ENCODE measurements at regions not wholly inside any gene's neighbourhood (a gene's known extent, or its start where the extent isn't known, plus 50 kb on each side); places are given as distances from the start of the nearest gene placed in this dataset.

DNA sequence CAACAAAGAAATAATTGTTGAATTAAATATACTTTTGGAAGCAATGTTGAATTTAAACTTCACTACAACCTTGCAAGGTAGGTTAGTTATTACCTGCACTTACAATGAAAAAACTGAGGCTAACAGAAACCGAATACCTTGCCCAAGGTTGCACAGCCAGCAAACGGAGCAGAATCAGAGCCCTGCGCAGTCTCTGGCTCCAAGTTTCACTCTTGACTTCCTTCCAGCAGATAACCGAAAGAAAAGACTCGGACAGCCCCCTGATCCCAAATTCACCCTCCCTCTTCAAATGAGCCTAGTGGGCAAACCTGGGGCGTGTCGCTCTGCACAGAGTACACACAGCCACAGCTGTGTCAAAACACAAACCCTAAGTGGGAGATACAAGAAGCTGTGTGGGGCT lies 72.1 kb upstream of the FOXQ1 start:
- Mint-ChIP-seq H3K36me3 (ENCODE audit: insufficient read depth) (no peaks in the 10 kb centered on the region), H3K4me3 (no peak overlapping the region), H3K4me1 (ENCODE audit: low read depth) (no peaks in the 10 kb centered on the region), H3K27me3 (ENCODE audit: low read depth) (peaks cover 8% of the 10 kb centered on the region), H3K9me3 (no peaks in the 10 kb centered on the region)
- no peak for DNase-seq
- no peak for ATAC-seq

DNA sequence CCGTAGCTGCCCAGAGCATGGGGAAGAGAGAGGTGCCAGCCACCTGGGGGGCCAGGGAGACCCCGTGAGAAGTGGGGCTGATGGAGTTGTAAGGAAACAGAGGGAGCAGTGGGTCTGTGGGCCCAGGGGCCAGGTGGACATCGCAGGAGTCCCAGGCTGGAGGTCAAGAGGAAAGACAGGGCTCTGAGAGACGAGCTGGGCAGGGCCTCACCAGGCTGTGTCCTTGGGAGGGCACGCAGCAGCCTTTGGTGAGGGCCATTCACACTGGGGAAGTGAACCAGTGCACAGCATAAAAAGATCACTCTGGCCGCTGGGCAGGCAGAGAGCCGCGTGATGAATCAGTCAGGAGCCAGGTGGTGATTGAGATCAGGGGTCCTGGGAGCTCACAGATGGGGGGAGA lies 73.9 kb upstream of the FOXQ1 start:
- Mint-ChIP-seq H3K36me3 (ENCODE audit: insufficient read depth) (no peaks in the 10 kb centered on the region), H3K9me3 (no peaks in the 10 kb centered on the region)
- ATAC-seq, result no peak

DNA sequence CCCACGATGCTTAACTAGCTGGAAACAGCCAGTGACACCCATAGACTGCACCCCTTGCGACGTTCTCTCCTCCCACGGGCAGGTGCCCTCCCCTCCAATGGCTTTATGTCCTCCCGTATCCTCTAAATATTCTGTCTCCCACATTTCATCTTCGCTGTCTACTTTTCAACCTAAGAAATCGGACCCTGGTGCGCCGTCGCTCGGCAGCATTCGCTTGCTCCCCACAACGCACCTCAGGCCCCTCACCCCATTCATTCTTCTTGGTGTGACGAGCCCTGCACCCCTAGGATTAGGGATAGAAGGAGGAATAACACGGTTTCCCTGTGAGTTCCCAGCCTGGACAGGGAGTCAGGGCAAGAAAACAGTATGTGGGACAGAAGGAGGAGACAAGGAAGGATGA lies 74.3 kb upstream of the FOXQ1 start:
- DNase-seq (no peak), ATAC-seq (no peak)
- Mint-ChIP-seq H3K9me3 (no peaks in the 10 kb centered on the region), H3K36me3 (ENCODE audit: insufficient read depth) (no peaks in the 10 kb centered on the region), H3K4me3 (no peak overlapping the region), H3K4me1 (ENCODE audit: low read depth) (no peaks in the 10 kb centered on the region), H3K27me3 (ENCODE audit: low read depth) (peaks cover 15% of the 10 kb centered on the region)

More for the DNA sequence above, 73.9 kb upstream of the FOXQ1 start:
- no peaks in the 10 kb centered on the region for H3K4me1 Mint-ChIP-seq (ENCODE audit: low read depth)
- H3K4me3 Mint-ChIP-seq, result no peak overlapping the region
- peaks cover 15% of the 10 kb centered on the region for H3K27me3 Mint-ChIP-seq (ENCODE audit: low read depth)
- no peak for DNase-seq

DNA sequence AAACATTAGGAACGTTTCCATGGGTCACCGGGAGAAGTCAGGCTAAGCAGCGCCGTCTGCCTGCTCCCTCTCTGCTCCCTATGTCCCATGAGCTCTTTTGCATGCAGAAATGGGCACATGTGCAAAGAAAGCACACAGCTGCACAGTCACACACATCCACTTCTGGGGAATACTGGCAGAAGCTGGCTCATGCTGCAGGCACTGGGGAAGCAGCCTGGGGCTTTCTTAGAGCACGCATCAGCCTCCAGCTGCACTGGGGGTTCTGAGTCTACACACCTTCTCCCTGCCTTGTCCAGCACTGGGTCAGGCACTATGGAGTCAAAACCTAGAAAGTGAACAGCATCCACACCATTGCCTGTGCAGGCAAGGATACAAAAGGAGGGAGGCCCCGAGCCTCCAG lies 76.1 kb upstream of the FOXQ1 start:
- H3K36me3 Mint-ChIP-seq (ENCODE audit: insufficient read depth), result no peaks in the 10 kb centered on the region
- peaks cover 15% of the 10 kb centered on the region for H3K27me3 Mint-ChIP-seq (ENCODE audit: low read depth)
- ATAC-seq (no peak), DNase-seq (no peak)
- no peaks in the 10 kb centered on the region for H3K9me3 Mint-ChIP-seq
- H3K4me1 Mint-ChIP-seq (ENCODE audit: low read depth), result no peaks in the 10 kb centered on the region
- H3K4me3 Mint-ChIP-seq, result no peak overlapping the region

DNA sequence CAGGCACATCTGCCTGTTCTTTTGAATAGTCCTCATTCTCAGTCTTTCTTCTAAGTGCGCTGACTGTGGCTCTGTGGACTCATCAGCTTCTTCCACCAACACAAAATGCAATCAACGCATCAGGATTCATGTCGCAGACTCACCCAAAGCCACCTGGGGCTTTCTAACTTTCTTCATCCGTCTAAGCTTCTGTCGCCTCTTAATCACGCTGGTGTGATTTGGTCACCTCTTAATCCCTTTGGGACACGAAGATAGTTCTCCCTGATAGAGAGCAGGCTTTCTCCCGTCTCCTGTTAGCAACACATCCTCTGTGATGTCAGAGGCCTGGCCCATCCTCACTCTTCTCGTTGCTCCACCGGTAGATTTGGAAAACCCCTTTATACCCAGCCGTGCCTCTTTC lies 78.0 kb upstream of the FOXQ1 start:
- peaks cover 19% of the 10 kb centered on the region for H3K27me3 Mint-ChIP-seq (ENCODE audit: low read depth)
- ATAC-seq (no peak), DNase-seq (no peak)
- no peak overlapping the region for H3K4me3 Mint-ChIP-seq
- H3K9me3 Mint-ChIP-seq, result no peaks in the 10 kb centered on the region
- H3K36me3 Mint-ChIP-seq (ENCODE audit: insufficient read depth), result no peaks in the 10 kb centered on the region
- no peaks in the 10 kb centered on the region for H3K4me1 Mint-ChIP-seq (ENCODE audit: low read depth)

DNA sequence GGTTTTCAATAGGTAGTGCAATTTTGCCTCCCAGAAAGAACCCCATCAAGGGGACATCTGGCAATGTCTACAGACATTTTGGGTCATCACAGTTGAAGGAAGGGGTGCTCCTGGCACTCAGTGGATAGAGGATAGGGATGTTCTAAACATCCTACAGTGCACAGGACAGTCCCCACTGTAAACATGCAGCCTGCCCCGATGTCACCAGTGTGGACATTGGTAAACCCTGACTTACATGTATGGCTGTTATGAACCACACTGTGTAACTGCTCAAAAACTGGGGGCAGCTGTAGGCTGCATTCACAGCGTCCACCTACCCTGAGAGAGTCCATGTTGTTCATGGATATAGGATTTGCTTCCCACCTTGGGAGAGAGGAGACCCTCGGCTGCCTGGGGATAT lies 79.3 kb upstream of the FOXQ1 start:
- DNase-seq (no peak), ATAC-seq (no peak)
- Mint-ChIP-seq H3K4me3 (no peak overlapping the region), H3K9me3 (no peaks in the 10 kb centered on the region), H3K36me3 (ENCODE audit: insufficient read depth) (no peaks in the 10 kb centered on the region), H3K27me3 (ENCODE audit: low read depth) (peaks cover 13% of the 10 kb centered on the region), H3K4me1 (ENCODE audit: low read depth) (no peaks in the 10 kb centered on the region)

DNA sequence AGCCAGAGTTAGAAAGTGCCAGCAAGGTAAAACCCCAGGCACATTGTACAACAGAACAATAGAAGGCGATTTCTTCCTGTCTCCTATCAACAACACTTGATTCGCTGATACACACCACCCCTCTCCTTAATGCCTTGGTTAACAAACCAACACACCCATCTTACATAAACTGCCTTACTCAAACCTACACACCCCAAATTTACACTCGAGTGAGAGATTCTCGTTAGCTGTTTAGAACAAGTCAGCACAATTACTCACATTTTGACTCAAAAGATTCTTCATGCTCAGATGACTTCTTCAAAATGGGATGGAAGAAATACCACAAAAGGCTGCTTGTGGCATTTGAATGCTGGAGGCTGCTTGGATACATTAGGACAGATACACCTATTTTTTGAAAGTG lies 80.0 kb upstream of the FOXQ1 start:
- DNase-seq, result no peak
- no peak for ATAC-seq
- H3K9me3 Mint-ChIP-seq, result no peaks in the 10 kb centered on the region
- no peaks in the 10 kb centered on the region for H3K36me3 Mint-ChIP-seq (ENCODE audit: insufficient read depth)
- no peaks in the 10 kb centered on the region for H3K4me1 Mint-ChIP-seq (ENCODE audit: low read depth)
- no peak overlapping the region for H3K4me3 Mint-ChIP-seq
- peaks cover 13% of the 10 kb centered on the region for H3K27me3 Mint-ChIP-seq (ENCODE audit: low read depth)

DNA sequence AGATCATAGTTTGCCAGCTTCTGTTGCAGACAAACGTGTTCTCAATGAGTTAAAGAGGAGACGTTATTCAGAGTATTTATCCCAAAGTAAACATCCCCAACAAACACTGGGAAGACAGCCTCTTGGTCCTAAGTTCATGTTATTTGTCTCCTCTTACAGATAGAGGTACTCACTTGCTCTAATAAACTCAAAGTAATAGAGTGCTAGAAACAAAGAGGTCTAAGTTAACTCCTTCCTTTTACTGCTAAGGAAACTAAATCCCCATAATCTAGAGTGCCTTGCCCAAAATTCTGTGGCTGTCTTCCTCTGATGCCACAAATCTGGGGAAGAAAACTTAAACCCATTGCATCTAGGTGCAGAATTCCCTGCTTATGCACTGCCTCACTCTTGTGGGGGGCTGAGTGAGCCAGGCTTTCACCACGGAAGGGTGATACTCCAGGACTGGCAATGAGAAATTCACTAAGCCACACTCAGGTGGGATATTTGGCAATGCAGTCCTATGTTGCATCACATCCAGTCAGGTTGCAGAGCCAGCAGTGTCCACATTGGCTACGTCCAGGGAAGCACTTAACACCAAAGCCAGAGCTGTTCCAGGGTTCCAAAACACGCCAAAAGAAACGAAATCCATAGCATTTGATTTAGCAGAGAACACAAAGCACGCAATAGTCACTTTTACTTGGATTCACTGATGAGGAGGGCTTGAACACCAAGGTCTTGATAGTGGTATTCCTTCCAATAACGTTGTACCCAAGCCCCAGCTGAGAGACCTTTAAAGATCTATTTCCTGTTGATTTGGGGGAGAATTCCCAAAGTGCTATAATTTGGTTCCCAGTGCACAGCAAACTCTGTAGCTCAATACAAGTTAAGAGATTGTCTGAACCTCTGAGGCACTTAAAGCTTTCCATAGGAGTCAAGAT lies 81.0 kb upstream of the FOXQ1 start:
- H3K4me1 Mint-ChIP-seq (ENCODE audit: low read depth), result no peaks in the 10 kb centered on the region
- no peak for ATAC-seq

DNA sequence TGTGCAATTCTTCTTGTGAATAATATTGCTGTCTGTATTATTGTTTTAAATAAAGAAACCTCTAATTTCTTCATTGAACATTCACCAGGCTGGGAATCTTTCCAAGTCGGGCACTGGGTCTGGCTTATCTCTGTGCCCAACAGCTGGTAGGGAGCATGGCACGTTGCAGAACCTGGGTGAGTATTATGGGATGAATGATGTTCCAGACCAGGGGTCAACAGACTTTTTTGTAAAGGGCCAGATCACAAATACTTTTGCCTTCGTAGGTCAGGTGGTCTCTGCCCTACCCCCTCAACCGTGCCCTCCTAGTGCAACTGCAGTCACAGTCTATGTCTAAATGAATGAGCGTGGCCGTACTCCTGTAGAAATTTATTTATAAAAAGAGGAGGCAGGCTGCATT lies 81.6 kb upstream of the FOXQ1 start:
- H3K4me1 Mint-ChIP-seq (ENCODE audit: low read depth), result no peaks in the 10 kb centered on the region

More for the DNA sequence above, 81.0 kb upstream of the FOXQ1 start:
- no peak for DNase-seq
- Mint-ChIP-seq H3K27me3 (ENCODE audit: low read depth) (peaks cover 15% of the 10 kb centered on the region), H3K9me3 (no peaks in the 10 kb centered on the region), H3K36me3 (ENCODE audit: insufficient read depth) (no peaks in the 10 kb centered on the region), H3K4me3 (no peak overlapping the region)

DNA sequence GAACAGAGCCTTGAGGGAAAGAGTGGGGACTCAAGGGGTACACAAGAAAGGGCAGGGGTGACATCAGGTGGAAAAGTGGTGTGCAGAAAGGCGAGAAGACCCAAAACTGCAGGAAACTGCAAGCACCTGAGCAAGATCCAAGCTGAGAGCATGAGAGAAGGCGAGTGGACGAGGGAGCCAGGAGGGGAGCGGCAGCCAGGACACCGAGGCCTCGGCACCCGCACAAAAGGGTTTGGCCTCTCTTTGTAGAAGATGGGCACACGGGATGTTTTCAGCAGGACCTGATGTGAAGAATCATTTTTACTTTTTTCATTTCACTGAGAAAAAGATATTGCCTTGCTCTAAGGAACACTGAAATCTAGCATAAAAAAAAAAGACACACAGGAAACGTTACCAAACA lies 82.1 kb upstream of the FOXQ1 start:
- ATAC-seq, result no peak
- no peaks in the 10 kb centered on the region for H3K36me3 Mint-ChIP-seq (ENCODE audit: insufficient read depth)
- no peaks in the 10 kb centered on the region for H3K9me3 Mint-ChIP-seq
- peaks cover 15% of the 10 kb centered on the region for H3K27me3 Mint-ChIP-seq (ENCODE audit: low read depth)
- no peak overlapping the region for H3K4me3 Mint-ChIP-seq
- no peaks in the 10 kb centered on the region for H3K4me1 Mint-ChIP-seq (ENCODE audit: low read depth)
- no peak for DNase-seq

More for the DNA sequence above, 81.6 kb upstream of the FOXQ1 start:
- H3K9me3 Mint-ChIP-seq, result no peaks in the 10 kb centered on the region
- DNase-seq, result no peak
- H3K4me3 Mint-ChIP-seq, result no peak overlapping the region
- ATAC-seq, result no peak
- no peaks in the 10 kb centered on the region for H3K36me3 Mint-ChIP-seq (ENCODE audit: insufficient read depth)
- H3K27me3 Mint-ChIP-seq (ENCODE audit: low read depth), result peaks cover 15% of the 10 kb centered on the region

DNA sequence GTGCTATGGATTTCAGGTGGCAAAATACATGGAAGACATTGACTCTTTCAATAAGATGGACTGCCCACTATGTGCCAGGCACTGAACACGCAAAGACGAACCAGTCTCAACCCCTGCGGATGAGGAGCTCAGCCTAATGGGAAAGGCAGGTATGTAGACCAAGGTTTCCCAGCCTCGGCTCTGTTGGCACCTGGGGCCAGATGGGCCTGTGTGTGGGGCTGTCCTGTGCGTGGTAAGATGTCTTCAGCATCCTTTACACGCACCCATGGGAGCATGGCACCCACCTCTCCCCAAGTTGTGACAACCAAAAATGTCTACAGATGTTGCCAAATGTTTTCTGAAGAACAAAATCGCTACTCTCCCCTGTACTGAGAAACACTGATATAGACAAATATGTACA lies 82.6 kb upstream of the FOXQ1 start:
- H3K36me3 Mint-ChIP-seq (ENCODE audit: insufficient read depth), result no peaks in the 10 kb centered on the region
- DNase-seq (no peak), ATAC-seq (no peak)
- H3K4me3 Mint-ChIP-seq, result no peak overlapping the region
- H3K9me3 Mint-ChIP-seq, result no peaks in the 10 kb centered on the region
- peaks cover 12% of the 10 kb centered on the region for H3K27me3 Mint-ChIP-seq (ENCODE audit: low read depth)
- H3K4me1 Mint-ChIP-seq (ENCODE audit: low read depth), result no peaks in the 10 kb centered on the region

DNA sequence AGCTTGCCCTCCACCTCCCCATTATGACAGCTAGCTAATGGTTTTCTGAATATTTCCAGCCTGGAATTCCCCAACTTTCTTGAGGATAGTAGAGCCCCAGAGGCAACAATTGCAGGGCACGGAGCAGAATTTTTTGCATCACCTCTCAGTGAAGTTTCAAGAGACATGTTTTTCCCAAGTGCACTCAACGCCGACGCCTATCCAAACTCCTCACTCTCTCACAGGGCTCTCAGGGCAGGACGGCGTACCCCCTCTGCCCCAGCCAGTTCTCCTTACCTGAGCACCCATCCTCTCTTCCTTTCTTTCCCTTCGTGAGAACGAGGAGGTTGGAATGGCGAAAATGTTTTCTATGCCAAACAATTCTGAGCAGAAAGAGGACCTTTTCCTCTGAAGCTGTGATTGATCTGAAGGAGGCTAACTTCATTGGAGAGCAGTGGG lies 83.1 kb upstream of the FOXQ1 start:
- Mint-ChIP-seq H3K36me3 (ENCODE audit: insufficient read depth) (no peaks in the 10 kb centered on the region), H3K27me3 (ENCODE audit: low read depth) (peaks cover 8% of the 10 kb centered on the region), H3K9me3 (no peaks in the 10 kb centered on the region), H3K4me1 (ENCODE audit: low read depth) (no peaks in the 10 kb centered on the region), H3K4me3 (no peak overlapping the region)
- ATAC-seq (no peak), DNase-seq (no peak)

DNA sequence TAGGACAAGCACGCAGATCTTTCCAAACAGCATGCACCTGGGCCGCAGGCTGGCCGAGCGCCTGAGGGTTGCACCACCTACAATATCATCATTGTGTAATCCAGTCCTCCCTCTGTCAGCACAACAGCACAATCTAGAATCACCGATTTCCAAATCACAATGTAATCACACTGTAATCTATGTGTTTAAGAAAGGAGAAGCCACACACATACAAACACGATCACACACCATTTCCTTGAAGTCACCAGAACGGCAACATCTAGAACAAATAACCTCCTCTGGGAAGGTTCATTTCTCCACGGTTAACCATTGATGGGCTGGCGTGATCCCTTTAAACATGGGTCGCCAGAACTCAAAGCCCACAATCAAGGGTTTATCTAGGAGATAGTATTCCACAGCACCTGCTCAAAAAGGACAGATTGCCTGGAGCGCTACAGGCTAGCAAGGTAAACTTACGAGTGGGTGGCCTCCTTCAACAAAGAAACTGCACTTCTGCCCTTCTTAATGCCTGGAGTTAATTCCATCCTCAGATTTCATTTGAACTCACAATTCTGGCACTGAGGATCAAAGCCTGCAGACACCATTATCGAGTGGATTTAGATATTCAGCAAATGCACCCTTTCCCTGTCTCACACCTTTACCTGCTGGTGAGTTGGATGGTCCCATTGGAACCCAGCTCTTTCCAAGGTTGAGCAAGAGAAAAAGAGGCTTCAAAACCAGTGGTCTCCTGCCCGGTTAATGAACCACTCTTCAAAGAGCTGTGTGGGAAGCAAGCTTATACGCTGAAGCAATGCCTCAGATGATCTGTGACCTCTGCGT lies 83.8 kb upstream of the FOXQ1 start:
- no peaks in the 10 kb centered on the region for H3K4me1 Mint-ChIP-seq (ENCODE audit: low read depth)
- no peak for ATAC-seq

DNA sequence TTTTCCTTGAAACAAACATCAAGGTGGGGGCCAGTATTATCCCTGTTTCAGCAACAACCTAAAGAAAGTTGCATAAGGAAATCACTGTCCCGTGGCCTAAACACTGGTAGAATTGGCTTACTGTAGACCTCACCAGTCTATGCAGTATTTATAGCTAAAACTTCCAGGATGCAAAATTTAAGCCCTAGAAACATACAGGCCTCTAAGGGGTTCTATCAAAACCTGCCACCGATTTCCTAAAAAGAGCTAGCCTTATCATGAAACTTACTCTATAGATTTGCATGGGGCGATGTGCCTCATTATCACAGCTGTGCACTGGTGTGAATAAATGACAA lies 84.3 kb upstream of the FOXQ1 start:
- ATAC-seq (no peak), DNase-seq (no peak)
- Mint-ChIP-seq H3K4me1 (ENCODE audit: low read depth) (no peaks in the 10 kb centered on the region), H3K9me3 (no peaks in the 10 kb centered on the region), H3K4me3 (no peak overlapping the region), H3K27me3 (ENCODE audit: low read depth) (peaks cover 8% of the 10 kb centered on the region), H3K36me3 (ENCODE audit: insufficient read depth) (no peaks in the 10 kb centered on the region)

More for the DNA sequence above, 83.8 kb upstream of the FOXQ1 start:
- Mint-ChIP-seq H3K36me3 (ENCODE audit: insufficient read depth) (no peaks in the 10 kb centered on the region), H3K27me3 (ENCODE audit: low read depth) (peaks cover 8% of the 10 kb centered on the region), H3K9me3 (no peaks in the 10 kb centered on the region), H3K4me3 (no peak overlapping the region)
- DNase-seq, result no peak

Measured in activated T-cell treated with anti-CD3 and anti-CD28 coated beads, Interleukin-2, amount 50 U/mL, for 4 hours (primary cell).